ENCODE measurements at regions not wholly inside any gene's neighbourhood (a gene's known extent, or its start where the extent isn't known, plus 50 kb on each side); places are given as distances from the start of the nearest gene placed in this dataset.

DNA sequence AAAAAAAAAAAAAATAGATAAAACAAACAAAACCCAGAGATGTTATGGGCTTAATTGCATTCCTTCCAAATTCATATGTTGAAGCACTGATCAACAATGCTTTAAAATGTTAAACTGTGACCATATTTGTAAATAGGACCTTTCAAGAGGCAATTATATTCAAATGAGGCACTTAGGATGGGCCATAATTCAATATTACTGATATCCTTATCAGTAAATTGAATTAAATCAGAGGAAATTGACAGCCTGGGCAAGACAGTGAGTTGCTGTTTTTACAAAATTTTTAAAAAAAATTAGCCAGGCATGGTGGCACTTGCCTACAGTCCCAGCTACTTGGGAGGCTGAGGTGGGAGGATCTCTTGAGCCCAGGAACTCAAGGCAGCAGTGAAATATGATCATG, 364.1 kb downstream of the GJA1 start:
- TF ChIP-seq SIN3A (IDR thresholded peaks at IDR 0.05; ENCODE audit: borderline replicate concordance, insufficient read depth, low read length), result no peak
- TF ChIP-seq, protein P1, sequence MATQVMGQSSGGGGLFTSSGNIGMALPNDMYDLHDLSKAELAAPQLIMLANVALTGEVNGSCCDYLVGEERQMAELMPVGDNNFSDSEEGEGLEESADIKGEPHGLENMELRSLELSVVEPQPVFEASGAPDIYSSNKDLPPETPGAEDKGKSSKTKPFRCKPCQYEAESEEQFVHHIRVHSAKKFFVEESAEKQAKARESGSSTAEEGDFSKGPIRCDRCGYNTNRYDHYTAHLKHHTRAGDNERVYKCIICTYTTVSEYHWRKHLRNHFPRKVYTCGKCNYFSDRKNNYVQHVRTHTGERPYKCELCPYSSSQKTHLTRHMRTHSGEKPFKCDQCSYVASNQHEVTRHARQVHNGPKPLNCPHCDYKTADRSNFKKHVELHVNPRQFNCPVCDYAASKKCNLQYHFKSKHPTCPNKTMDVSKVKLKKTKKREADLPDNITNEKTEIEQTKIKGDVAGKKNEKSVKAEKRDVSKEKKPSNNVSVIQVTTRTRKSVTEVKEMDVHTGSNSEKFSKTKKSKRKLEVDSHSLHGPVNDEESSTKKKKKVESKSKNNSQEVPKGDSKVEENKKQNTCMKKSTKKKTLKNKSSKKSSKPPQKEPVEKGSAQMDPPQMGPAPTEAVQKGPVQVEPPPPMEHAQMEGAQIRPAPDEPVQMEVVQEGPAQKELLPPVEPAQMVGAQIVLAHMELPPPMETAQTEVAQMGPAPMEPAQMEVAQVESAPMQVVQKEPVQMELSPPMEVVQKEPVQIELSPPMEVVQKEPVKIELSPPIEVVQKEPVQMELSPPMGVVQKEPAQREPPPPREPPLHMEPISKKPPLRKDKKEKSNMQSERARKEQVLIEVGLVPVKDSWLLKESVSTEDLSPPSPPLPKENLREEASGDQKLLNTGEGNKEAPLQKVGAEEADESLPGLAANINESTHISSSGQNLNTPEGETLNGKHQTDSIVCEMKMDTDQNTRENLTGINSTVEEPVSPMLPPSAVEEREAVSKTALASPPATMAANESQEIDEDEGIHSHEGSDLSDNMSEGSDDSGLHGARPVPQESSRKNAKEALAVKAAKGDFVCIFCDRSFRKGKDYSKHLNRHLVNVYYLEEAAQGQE (IDR thresholded peaks at IDR 0.05; ENCODE audit: insufficient read depth in 1 of 2, low read depth in 2 of 2, low read length in 2 of 2), result no peak

Measured in PFSK-1 (cell line).